Breast epithelium (tissue), 3 donors: ENCODE measurements at regions not wholly inside any gene's neighbourhood (a gene's known extent, or its start where the extent isn't known, plus 50 kb on each side); places are given as distances from the start of the nearest gene placed in this dataset.

Experiments
- CTCF ChIP-seq, 3 donors: fragments of 450-650 bp; IDR thresholded peaks; one replicate each; pipeline ENCODE4 v1.5.1; 2016 to 2017; ENCODE audit warnings: antibody characterized with exemption in 3 of 3, mild to moderate bottlenecking in 3 of 3, moderate library complexity in 3 of 3
- POLR2A ChIP-seq: fragments of 450-650 bp; IDR thresholded peaks from one replicate; pipeline ENCODE4 v1.6.1; 2016; ENCODE audit warnings: antibody characterized with exemption, mild to moderate bottlenecking, moderate library complexity
- POLR2AphosphoS5 ChIP-seq, 3 donors: sonication (generic); formaldehyde crosslinking; IDR thresholded peaks; one replicate each; pipeline ENCODE4 v1.6.1; 2017; ENCODE audit warnings: antibody characterized with exemption in 3 of 3

- TF ChIP-seq CTCF (IDR thresholded peaks at IDR 0.05), result no peak
- no peak for TF ChIP-seq POLR2AphosphoS5 (IDR thresholded peaks at IDR 0.05)
- no peak for TF ChIP-seq POLR2A
Observed at GRCh38 chr1:112265931-112266330, 130.1 kb upstream of the CTTNBP2NL start.
